ENCODE measurements at regions not wholly inside any gene's neighbourhood (a gene's known extent, or its start where the extent isn't known, plus 50 kb on each side); places are given as distances from the start of the nearest gene placed in this dataset.

GRCh38 chr2:240225660-240226475 is 85.4 kb upstream of the OTOS start:
- FAIRE-seq (no peak), DNase-seq (ENCODE audit: low read depth in 1 of 2, low spot score in 2 of 2) (no peak)
- H2BK120ac ChIP-seq (replicated peaks; ENCODE audit: low read depth, low read length): no peak overlapping the region
- H3K18ac ChIP-seq (ENCODE audit: extremely low read depth, low read length): no peak overlapping the region
- H3K79me1 ChIP-seq (ENCODE audit: low read depth, low read length): no peaks in the 10 kb centered on the region
- POLR2A ChIA-PET (ENCODE audit: partially characterized antibody): no interaction called here
- no peak overlapping the region for H2AFZ ChIP-seq (ENCODE audit: low read length)
- no peak overlapping the region for H3K4ac ChIP-seq (replicated peaks; ENCODE audit: insufficient read length, low read depth, low read length)
- H3K27ac ChIP-seq (ENCODE audit: low read depth, low read length): no peak overlapping the region
- no peak overlapping the region for H3K4me2 ChIP-seq (ENCODE audit: insufficient read depth in 1 of 2, low read depth in 2 of 2, low read length in 2 of 2)
- H4K5ac ChIP-seq (ENCODE audit: insufficient read length, low read depth, low read length): no peak overlapping the region
- no peaks in the 10 kb centered on the region for H4K20me1 ChIP-seq (replicated peaks in 1 of 2; ENCODE audit: control insufficient read depth in 1 of 2, insufficient read depth in 2 of 2, low read length in 2 of 2)
- H2AK5ac ChIP-seq (ENCODE audit: low read depth, low read length): 0 out of 2 replicates have a peak overlapping the region, but pooled peaks have one; percentile 13
- H2BK12ac ChIP-seq (ENCODE audit: low read depth, low read length): no peak overlapping the region
- H3K9ac ChIP-seq (replicated peaks in 1 of 4; ENCODE audit: extremely low read depth in 1 of 4, low read depth in 3 of 4, low read length in 3 of 4): no peak overlapping the region
- H3K4me1 ChIP-seq (replicated peaks in 1 of 4; ENCODE audit: control insufficient read depth in 3 of 4, insufficient read depth in 4 of 4, low read length in 3 of 4): no peaks in the 10 kb centered on the region
- H3K23me2 ChIP-seq (ENCODE audit: low read depth, low read length): peaks cover 5% of the 10 kb centered on the region; the same call in 1 of the 2 replicates
- H2BK5ac ChIP-seq (ENCODE audit: low read depth, low read length): no peak overlapping the region
- no peak overlapping the region for H3K23ac ChIP-seq (ENCODE audit: insufficient read length)
- H2BK20ac ChIP-seq (ENCODE audit: low read length): no peak overlapping the region
- no peaks in the 10 kb centered on the region for H3K36me3 ChIP-seq (ENCODE audit: control insufficient read depth in 2 of 4, insufficient read depth in 4 of 4, low read length in 3 of 4)
- H3K79me2 ChIP-seq (ENCODE audit: control insufficient read depth in 1 of 2, insufficient read depth in 2 of 2, low read length in 2 of 2): no peaks in the 10 kb centered on the region
- H3K4me3 ChIP-seq (ENCODE audit: extremely low read depth in 1 of 4, insufficient read depth in 2 of 4, low read depth in 3 of 4, low read length in 4 of 4): no peak overlapping the region
- H4K8ac ChIP-seq (ENCODE audit: extremely low read depth, insufficient read depth, low read length): no peak overlapping the region
- H2BK15ac ChIP-seq (ENCODE audit: low read length): no peak overlapping the region
- H3K14ac ChIP-seq (ENCODE audit: insufficient read length): no peak overlapping the region
- no peak overlapping the region for H3K56ac ChIP-seq (replicated peaks; ENCODE audit: insufficient read length, low read depth, low read length)
- H4K91ac ChIP-seq (replicated peaks; ENCODE audit: insufficient read length, low read length): no peak overlapping the region
- no peaks in the 10 kb centered on the region for H3K27me3 ChIP-seq (replicated peaks in 1 of 4; ENCODE audit: control insufficient read depth in 3 of 4, extremely low read depth in 1 of 4, insufficient read depth in 3 of 4, low read length in 3 of 4)
- 87% methylated on average over 6 of the region's 8 CpGs; no CpG with 5 or more reads in 1 of the 2 experiments for WGBS, 2 experiments (ENCODE audit: extremely low coverage in 1 of 2, insufficient coverage in 1 of 2, insufficient read length in 1 of 2, insufficient replicate concordance in 2 of 2, low coverage in 1 of 2, low lambda C conversion rate in 2 of 2, missing lambda C conversion rate in 1 of 2)
- CTCF ChIA-PET (ENCODE audit: partially characterized antibody): no interaction called here
- peaks cover 10 to 24% of the 10 kb centered on the region in 2 experiments for H3K9me3 ChIP-seq (ENCODE audit: insufficient read depth in 2 of 2, low read depth in 1 of 2, low read length in 1 of 2)
- TF ChIP-seq KDM1A (IDR thresholded peaks at IDR 0.05; ENCODE audit: borderline replicate concordance, low read length) (no peak), TAF1 (IDR thresholded peaks at IDR 0.05; ENCODE audit: low read depth, low read length) (no peak), JUND (IDR thresholded peaks at IDR 0.05; ENCODE audit: low read length) (no peak)

All from H1 (cell line).